ENCODE measurements at regions not wholly inside any gene's neighbourhood (a gene's known extent, or its start where the extent isn't known, plus 50 kb on each side); places are given as distances from the start of the nearest gene placed in this dataset.

GRCh38 chr5:156095709-156096241, 231.2 kb upstream of the SGCD start:
- no peak for TF ChIP-seq RARB (CRISPR knock-in tag; IDR thresholded peaks at IDR 0.05)
- TF ChIP-seq PATZ1 (CRISPR knock-in tag; IDR thresholded peaks at IDR 0.05; ENCODE audit: borderline replicate concordance): no peak
- TF ChIP-seq ESRRG (CRISPR knock-in tag; IDR thresholded peaks at IDR 0.05): no peak
- no peak for TF ChIP-seq GLIS3 (CRISPR knock-in tag; IDR thresholded peaks at IDR 0.05)
- TF ChIP-seq BACH2 (CRISPR knock-in tag; IDR thresholded peaks at IDR 0.05; ENCODE audit: borderline replicate concordance): no peak
- no peak for TF ChIP-seq ISL1 (CRISPR knock-in tag; IDR thresholded peaks at IDR 0.05)
- no peak for TF ChIP-seq CSDC2 (CRISPR knock-in tag; IDR thresholded peaks at IDR 0.05)

Measured in SK-N-SH treated with all-trans-retinoic acid at 6 μM for 48 hours (cell line).